ENCODE measurements at regions not wholly inside any gene's neighbourhood (a gene's known extent, or its start where the extent isn't known, plus 50 kb on each side); places are given as distances from the start of the nearest gene placed in this dataset.

DNA sequence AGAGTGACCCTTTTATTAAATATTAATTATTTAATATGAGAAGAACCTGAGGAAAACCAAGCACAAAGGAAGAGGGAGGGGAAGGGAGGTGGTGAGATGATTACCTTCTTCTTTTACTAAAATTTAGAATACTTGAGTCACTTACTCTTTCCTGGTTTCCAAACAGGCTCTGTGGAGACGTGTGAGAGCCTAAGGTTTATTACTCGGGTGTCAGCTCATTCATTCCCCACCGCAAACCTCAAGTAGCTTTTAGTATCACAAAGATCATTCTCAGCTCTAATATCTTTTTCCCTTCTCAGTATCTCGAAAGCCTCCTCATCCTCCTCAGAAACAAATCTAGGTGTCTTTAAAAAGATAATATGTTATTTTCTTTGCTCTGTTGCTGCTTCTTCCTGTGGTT is 497.2 kb upstream of the JARID2 start:
- TF ChIP-seq, protein P1, sequence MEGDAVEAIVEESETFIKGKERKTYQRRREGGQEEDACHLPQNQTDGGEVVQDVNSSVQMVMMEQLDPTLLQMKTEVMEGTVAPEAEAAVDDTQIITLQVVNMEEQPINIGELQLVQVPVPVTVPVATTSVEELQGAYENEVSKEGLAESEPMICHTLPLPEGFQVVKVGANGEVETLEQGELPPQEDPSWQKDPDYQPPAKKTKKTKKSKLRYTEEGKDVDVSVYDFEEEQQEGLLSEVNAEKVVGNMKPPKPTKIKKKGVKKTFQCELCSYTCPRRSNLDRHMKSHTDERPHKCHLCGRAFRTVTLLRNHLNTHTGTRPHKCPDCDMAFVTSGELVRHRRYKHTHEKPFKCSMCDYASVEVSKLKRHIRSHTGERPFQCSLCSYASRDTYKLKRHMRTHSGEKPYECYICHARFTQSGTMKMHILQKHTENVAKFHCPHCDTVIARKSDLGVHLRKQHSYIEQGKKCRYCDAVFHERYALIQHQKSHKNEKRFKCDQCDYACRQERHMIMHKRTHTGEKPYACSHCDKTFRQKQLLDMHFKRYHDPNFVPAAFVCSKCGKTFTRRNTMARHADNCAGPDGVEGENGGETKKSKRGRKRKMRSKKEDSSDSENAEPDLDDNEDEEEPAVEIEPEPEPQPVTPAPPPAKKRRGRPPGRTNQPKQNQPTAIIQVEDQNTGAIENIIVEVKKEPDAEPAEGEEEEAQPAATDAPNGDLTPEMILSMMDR (IDR thresholded peaks at IDR 0.05; ENCODE audit: unreplicated experiment): no peak
- Mint-ChIP-seq H3K4me3 (no peak overlapping the region), H3K27ac (no peak overlapping the region), H3K36me3 (no peaks in the 10 kb centered on the region), H3K9me3 (peaks cover 10% of the 10 kb centered on the region), H3K4me1 (peaks cover 19% of the 10 kb centered on the region), H3K27me3 (ENCODE audit: low read depth) (no peaks in the 10 kb centered on the region)
- DNase-seq (ENCODE audit: low spot score in 2 of 2, unreplicated experiment in 2 of 2): no peak

DNA sequence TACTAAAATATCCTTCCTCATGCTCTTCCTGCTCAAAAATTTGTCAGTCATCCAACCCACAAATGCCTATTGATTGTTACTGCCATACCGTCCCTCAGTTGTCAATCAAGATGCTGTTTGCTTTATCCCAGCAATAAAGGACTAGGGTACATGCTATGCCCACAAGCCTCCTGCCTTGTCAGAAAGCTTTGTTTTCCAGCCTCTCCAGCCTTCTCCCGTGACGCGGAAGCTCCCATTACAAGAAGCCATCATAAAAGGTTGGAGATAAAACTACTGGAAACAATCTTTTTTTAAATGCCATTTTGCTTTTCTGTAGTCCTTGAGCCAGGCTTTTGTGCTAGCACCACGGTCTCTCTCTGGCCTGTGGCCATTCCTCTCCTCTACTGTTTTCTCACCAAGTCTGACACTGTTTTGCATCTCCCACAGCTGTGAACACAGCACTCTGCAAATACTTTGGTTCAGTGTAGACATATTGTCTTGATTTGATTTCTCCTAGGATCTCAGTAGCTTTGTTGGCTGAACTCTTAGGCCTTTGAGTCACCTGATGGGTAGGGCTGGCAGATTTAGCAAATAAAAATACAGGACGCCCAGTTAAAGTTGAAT is 495.7 kb upstream of the JARID2 start:
- H3K36me3 Mint-ChIP-seq: no peaks in the 10 kb centered on the region
- H3K4me1 Mint-ChIP-seq: peaks cover 19% of the 10 kb centered on the region
- H3K27ac Mint-ChIP-seq: no peak overlapping the region
- H3K27me3 Mint-ChIP-seq (ENCODE audit: low read depth): no peaks in the 10 kb centered on the region
- no peak for DNase-seq (ENCODE audit: low spot score in 2 of 2, unreplicated experiment in 2 of 2)
- TF ChIP-seq, protein P1 (IDR thresholded peaks at IDR 0.05; ENCODE audit: unreplicated experiment): no peak
- H3K4me3 Mint-ChIP-seq: no peak overlapping the region
- peaks cover 14% of the 10 kb centered on the region for H3K9me3 Mint-ChIP-seq

DNA sequence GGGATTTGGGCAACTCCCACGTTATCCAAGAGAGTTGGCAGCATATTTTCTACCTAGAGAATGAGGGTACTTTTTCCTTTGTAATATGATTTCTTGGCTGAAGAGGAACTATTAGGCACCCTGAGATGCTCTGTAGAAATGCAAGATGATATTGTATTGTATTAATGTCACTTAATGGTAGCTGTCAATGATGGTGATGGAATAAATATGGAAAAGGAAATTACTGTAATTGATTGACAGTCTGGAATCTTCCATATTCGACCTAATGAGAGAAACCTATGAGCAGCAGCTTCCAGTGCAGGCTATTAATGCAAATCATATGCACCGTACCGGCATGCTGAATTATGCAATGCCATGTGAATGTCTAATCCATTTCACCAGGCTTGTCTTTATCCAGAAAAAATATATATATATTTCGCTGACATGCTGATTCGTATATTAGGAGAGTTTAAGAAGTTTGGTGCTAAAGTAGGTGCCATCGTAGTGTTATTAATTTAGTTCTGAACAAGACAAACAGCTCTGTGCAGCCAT is 494.2 kb upstream of the JARID2 start:
- no peak overlapping the region for H3K27ac Mint-ChIP-seq
- DNase-seq (ENCODE audit: low spot score in 2 of 2, unreplicated experiment in 2 of 2): no peak
- TF ChIP-seq, protein P1 (IDR thresholded peaks at IDR 0.05; ENCODE audit: unreplicated experiment): no peak
- no peak overlapping the region for H3K4me3 Mint-ChIP-seq
- peaks cover 19% of the 10 kb centered on the region for H3K4me1 Mint-ChIP-seq
- H3K27me3 Mint-ChIP-seq (ENCODE audit: low read depth): no peaks in the 10 kb centered on the region
- no peaks in the 10 kb centered on the region for H3K36me3 Mint-ChIP-seq
- H3K9me3 Mint-ChIP-seq: peaks cover 6% of the 10 kb centered on the region

DNA sequence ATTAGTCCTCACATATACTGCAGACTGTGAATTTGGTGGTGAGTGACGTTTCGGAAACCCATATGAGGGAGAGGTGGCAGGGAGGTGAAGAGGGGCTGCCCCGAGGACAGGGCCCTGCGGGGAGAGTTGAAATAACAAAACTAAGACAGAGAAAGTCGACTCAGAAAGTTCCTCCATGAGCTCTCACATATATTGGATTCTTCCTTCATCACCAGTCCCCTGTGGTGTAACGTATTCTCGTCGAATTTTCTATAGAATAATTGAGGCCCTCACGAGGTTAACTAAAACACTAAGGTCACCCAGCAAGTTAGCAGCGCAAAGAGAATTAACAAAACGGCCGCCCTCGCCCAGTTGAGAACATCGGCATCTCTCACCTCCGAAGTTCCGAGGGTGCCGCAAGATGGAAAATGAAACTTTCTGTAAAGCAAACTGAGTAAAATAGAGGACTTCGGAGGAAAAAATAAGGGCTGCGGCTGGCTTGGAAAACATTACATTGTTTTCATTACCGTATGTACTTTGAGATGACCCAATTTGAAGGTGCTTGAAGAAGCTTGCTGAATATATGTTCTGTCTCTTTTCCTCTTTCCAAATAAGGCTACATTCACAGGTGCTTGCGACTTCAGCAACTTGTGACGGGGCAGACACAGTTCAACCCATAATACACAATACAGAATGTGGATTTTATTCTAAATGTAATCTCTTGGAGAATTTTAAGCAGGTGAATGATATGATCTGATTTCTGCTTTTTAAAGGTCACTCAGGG is 490.9 kb upstream of the JARID2 start:
- Mint-ChIP-seq H3K9me3 (peaks cover 6% of the 10 kb centered on the region), H3K4me3 (no peak overlapping the region), H3K27me3 (ENCODE audit: low read depth) (no peaks in the 10 kb centered on the region), H3K27ac (no peak overlapping the region), H3K4me1 (no peaks in the 10 kb centered on the region), H3K36me3 (no peaks in the 10 kb centered on the region)
- TF ChIP-seq, protein P1 (IDR thresholded peaks at IDR 0.05; ENCODE audit: unreplicated experiment): no peak
- no peak for DNase-seq (ENCODE audit: low spot score in 2 of 2, unreplicated experiment in 2 of 2)

DNA sequence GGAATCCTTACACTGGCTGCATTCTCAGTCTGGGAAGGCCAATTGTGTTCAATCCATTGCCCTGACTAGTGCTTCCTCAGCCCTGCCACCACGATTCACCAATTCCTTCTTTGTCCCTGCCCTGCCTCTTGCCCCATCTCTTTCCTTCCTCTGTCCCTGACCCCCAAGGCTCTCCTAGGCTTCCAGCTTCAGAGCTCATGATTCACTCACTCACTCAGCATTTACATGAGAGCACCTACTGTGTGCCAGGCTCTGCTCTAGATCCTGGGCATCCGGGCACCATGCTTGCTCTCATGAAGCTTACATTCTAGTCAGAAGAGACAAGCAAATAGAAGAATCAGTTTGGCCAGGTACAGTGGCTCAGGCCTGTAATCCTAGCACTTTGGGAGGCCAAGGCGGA is 489.5 kb upstream of the JARID2 start:
- H3K27me3 Mint-ChIP-seq (ENCODE audit: low read depth): peaks cover 3% of the 10 kb centered on the region
- no peak overlapping the region for H3K4me3 Mint-ChIP-seq
- H3K36me3 Mint-ChIP-seq: no peaks in the 10 kb centered on the region
- TF ChIP-seq, protein P1 (IDR thresholded peaks at IDR 0.05; ENCODE audit: unreplicated experiment): no peak
- no peak for DNase-seq (ENCODE audit: low spot score in 2 of 2, unreplicated experiment in 2 of 2)
- peaks cover 6% of the 10 kb centered on the region for H3K9me3 Mint-ChIP-seq
- H3K4me1 Mint-ChIP-seq: no peaks in the 10 kb centered on the region
- H3K27ac Mint-ChIP-seq: no peak overlapping the region
